Esophagus mucosa (tissue), 1 donor: ENCODE measurements at regions not wholly inside any gene's neighbourhood (a gene's known extent, or its start where the extent isn't known, plus 50 kb on each side); places are given as distances from the start of the nearest gene placed in this dataset.

Experiments
- ATAC-seq: fragments of 200-7000 bp; cut with Tn5 transposase; one replicate; pipeline ENCODE4 v1.9.1; 2020
- donor health status: DM: yes; HTN: yes; CAD: no.

- ATAC-seq = no peak
These were observed 202.7 kb downstream of the MTX2 start for GRCh38 chr2:176471949-176472348.

- ATAC-seq = peak; percentile 95
These were observed 203.9 kb downstream of the MTX2 start for GRCh38 chr2:176473177-176473576.

- no peak for ATAC-seq
These were observed 204.6 kb downstream of the MTX2 start for GRCh38 chr2:176473851-176474250.

GRCh38 chr2:176477336-176477735 lies 208.1 kb downstream of the MTX2 start:
- no peak for ATAC-seq

- ATAC-seq = no peak
These were observed 210.7 kb downstream of the MTX2 start for GRCh38 chr2:176479961-176480360.

- ATAC-seq = no peak
These were observed 212.9 kb downstream of the MTX2 start for GRCh38 chr2:176482107-176482506.

- ATAC-seq = no peak
These were observed 214.2 kb downstream of the MTX2 start for GRCh38 chr2:176483476-176483875.

- ATAC-seq = no peak
These were observed 214.8 kb downstream of the MTX2 start for GRCh38 chr2:176483901-176484568.

- peak; percentile 67 for ATAC-seq
These were observed 215.6 kb downstream of the MTX2 start for GRCh38 chr2:176484838-176485237.

- no peak for ATAC-seq
These were observed 219.2 kb downstream of the MTX2 start for GRCh38 chr2:176488431-176488830.

GRCh38 chr2:176490061-176490861 lies 221.0 kb downstream of the MTX2 start:
- peak; percentile 28 for ATAC-seq

GRCh38 chr2:176491172-176491904 lies 222.1 kb downstream of the MTX2 start:
- peak; percentile 91 for ATAC-seq

- no peak for ATAC-seq
These were observed 223.3 kb downstream of the MTX2 start for GRCh38 chr2:176492583-176492982.

GRCh38 chr2:176493226-176493825 lies 224.1 kb downstream of the MTX2 start:
- ATAC-seq = peak; percentile 58

- ATAC-seq = no peak
These were observed 224.7 kb downstream of the MTX2 start for GRCh38 chr2:176493909-176494308.

GRCh38 chr2:176494949-176495353 lies 225.7 kb downstream of the MTX2 start:
- peak; percentile 72 for ATAC-seq

- no peak for ATAC-seq
These were observed 226.6 kb downstream of the MTX2 start for GRCh38 chr2:176495826-176496225.

- no peak for ATAC-seq
These were observed 227.5 kb downstream of the MTX2 start for GRCh38 chr2:176496761-176497160.

GRCh38 chr2:176500901-176501300 lies 231.7 kb downstream of the MTX2 start:
- no peak for ATAC-seq

- no peak for ATAC-seq
These were observed 232.4 kb downstream of the MTX2 start for GRCh38 chr2:176501617-176502016.

- ATAC-seq = no peak
These were observed 233.4 kb downstream of the MTX2 start for GRCh38 chr2:176502619-176503018.

- no peak for ATAC-seq
These were observed 234.5 kb downstream of the MTX2 start for GRCh38 chr2:176503776-176504175.

- ATAC-seq = no peak
These were observed 235.2 kb downstream of the MTX2 start for GRCh38 chr2:176504440-176504839.
